Suprapubic skin (tissue), 4 donors: ENCODE measurements at regions not wholly inside any gene's neighbourhood (a gene's known extent, or its start where the extent isn't known, plus 50 kb on each side); places are given as distances from the start of the nearest gene placed in this dataset.

ENCODE experiments used
- EP300 ChIP-seq: sonication (generic); formaldehyde crosslinking; IDR thresholded peaks from one replicate; pipeline ENCODE4 v1.6.1; 2017; ENCODE audit warnings: antibody characterized with exemption
- POLR2A ChIP-seq, 2 donors: fragments of 450-650 bp; IDR thresholded peaks; one replicate each; pipeline ENCODE4 v1.6.1; 2017; ENCODE audit warnings: antibody characterized with exemption in 2 of 2, mild to moderate bottlenecking in 2 of 2, moderate library complexity in 2 of 2
- POLR2AphosphoS5 ChIP-seq, 3 donors: sonication (generic); formaldehyde crosslinking; IDR thresholded peaks; one replicate each; pipeline ENCODE4 v1.6.1; 2017; ENCODE audit warnings: antibody characterized with exemption in 3 of 3
- TF ChIP-seq, protein P1 (sequence below), 2 donors: fragments of 200-600 bp in 1 of 2; fragments of 450-650 bp in 1 of 2; sonication (generic) in 1 of 2; IDR thresholded peaks; one replicate each; pipeline ENCODE4 v1.5.1; 2016 to 2019; ENCODE audit warnings: antibody characterized with exemption in 2 of 2, mild to moderate bottlenecking in 1 of 2, moderate library complexity in 1 of 2

DNA sequence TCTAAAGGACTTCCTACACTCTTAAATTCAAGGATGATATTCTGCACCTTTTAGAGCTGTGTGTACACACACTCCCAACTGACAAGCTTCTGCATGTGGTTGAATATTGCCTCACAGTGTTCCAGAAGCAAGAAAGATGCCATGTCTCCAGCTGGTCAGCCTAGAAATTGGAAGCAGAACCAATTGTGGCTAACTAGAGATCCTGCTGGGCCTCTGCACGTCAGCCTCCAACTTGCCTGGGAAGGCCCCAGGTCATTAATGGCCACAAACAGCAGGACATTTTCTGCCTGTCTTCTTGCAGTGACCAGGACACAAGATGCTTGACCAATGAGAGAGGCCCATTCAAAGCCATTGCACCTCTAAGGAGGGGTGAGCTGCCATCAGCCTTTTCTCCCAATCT is 571.9 kb upstream of the BRINP1 start:
- TF ChIP-seq, protein P1, sequence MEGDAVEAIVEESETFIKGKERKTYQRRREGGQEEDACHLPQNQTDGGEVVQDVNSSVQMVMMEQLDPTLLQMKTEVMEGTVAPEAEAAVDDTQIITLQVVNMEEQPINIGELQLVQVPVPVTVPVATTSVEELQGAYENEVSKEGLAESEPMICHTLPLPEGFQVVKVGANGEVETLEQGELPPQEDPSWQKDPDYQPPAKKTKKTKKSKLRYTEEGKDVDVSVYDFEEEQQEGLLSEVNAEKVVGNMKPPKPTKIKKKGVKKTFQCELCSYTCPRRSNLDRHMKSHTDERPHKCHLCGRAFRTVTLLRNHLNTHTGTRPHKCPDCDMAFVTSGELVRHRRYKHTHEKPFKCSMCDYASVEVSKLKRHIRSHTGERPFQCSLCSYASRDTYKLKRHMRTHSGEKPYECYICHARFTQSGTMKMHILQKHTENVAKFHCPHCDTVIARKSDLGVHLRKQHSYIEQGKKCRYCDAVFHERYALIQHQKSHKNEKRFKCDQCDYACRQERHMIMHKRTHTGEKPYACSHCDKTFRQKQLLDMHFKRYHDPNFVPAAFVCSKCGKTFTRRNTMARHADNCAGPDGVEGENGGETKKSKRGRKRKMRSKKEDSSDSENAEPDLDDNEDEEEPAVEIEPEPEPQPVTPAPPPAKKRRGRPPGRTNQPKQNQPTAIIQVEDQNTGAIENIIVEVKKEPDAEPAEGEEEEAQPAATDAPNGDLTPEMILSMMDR (IDR thresholded peaks at IDR 0.05), result no peak
- TF ChIP-seq EP300, result no peak
- TF ChIP-seq POLR2A (IDR thresholded peaks at IDR 0.05), result no peak
- TF ChIP-seq POLR2AphosphoS5 (IDR thresholded peaks at IDR 0.05), result no peak
